HepG2 (cell line): ENCODE measurements at regions not wholly inside any gene's neighbourhood (a gene's known extent, or its start where the extent isn't known, plus 50 kb on each side); places are given as distances from the start of the nearest gene placed in this dataset.

ENCODE experiments used
- ATAC-seq: fragments of 200-7000 bp; cut with Tn5 transposase; 3 replicates; pipeline ENCODE4 v1.9.1; 2020; ENCODE audit warnings: mild to moderate bottlenecking, moderate library complexity
- BruUV-seq: library from RNA; stranded (reverse); fragments of 400-500 nt; replicated peaks from 2 replicates; lab custom pipeline; 2021; lab: Mats Ljungman, UMichigan
- CTCF ChIA-PET: fragments of 300-600 bp; formaldehyde crosslinking; extraction: SDS; loops from one replicate; lab custom pipeline; 2021; ENCODE audit warnings: low total read pairs, inconsistent platforms, low intra/inter-chr PET ratio; lab: Yijun Ruan, JAX
- POLR2A ChIA-PET: fragments of 350-600 bp; sonication (Branson Sonifier 250); formaldehyde crosslinking; loops from one replicate; lab custom pipeline; 2020; ENCODE audit warnings: antibody characterized with exemption, inconsistent platforms; lab: Yijun Ruan, JAX
- DNase-seq: peaks from one replicate; pipeline ENCODE4 v3.0.0-alpha.2; 2015; ENCODE audit warnings: low spot score
- FAIRE-seq: peaks from 3 replicates; lab custom pipeline; 2011; peaks lifted over from hg19 to GRCh38; lab: Jason Lieb, UNC
- H2AFZ ChIP-seq: one replicate; pipeline ENCODE4 v1.6.1; 2011; ENCODE audit warnings: low read length, inconsistent platforms
- H3K27ac ChIP-seq: fragments of 300-600 bp; 3 replicates; pipeline ENCODE4 v1.8.0; 2011; ENCODE audit warnings: mixed run types, mild to moderate bottlenecking, mixed read lengths, low read length, inconsistent platforms; ENCODE audit not compliant: insufficient read depth; ENCODE audit errors: extremely low read length
- H3K27me3 ChIP-seq, 2 experiments: fragments of 200-600 bp in 1 of 2; 2 replicates in 1 of 2; 3 replicates in 1 of 2; pipeline versions ENCODE4 v1.6.0 to v1.8.0; 2011; ENCODE audit warnings: low read length in 2 of 2, mild to moderate bottlenecking in 2 of 2, moderate library complexity in 2 of 2, inconsistent platforms in 1 of 2; ENCODE audit not compliant: insufficient read depth in 2 of 2, control insufficient read depth in 1 of 2
- H3K36me3 ChIP-seq, 2 experiments: fragments of 200-600 bp in 1 of 2; replicated peaks in 1 of 2; 2 replicates in 1 of 2; 3 replicates in 1 of 2; pipeline versions ENCODE4 v1.5.1 to v1.8.0; 2011; ENCODE audit warnings: low read length in 2 of 2, inconsistent platforms in 1 of 2; ENCODE audit not compliant: insufficient read depth in 2 of 2, control insufficient read depth in 1 of 2
- H3K4me1 ChIP-seq: 2 replicates; pipeline ENCODE4 v1.5.1; 2012; ENCODE audit warnings: low read length, inconsistent platforms; ENCODE audit not compliant: insufficient read depth
- H3K4me2 ChIP-seq: 2 replicates; pipeline ENCODE4 v1.6.0; 2011; ENCODE audit warnings: low read depth, low read length, inconsistent platforms
- H3K4me3 ChIP-seq, 3 experiments: fragments of 200-600 bp in 1 of 3; sonication (generic), shearing (Covaris generic) in 1 of 3; replicated peaks in 1 of 3; 2 replicates each; pipeline ENCODE4 v1.5.1; 2011 to 2016; ENCODE audit warnings: low read length in 3 of 3, inconsistent platforms in 2 of 3, low read depth in 2 of 3, mild to moderate bottlenecking in 2 of 3, control low read depth in 1 of 3, mixed read lengths in 1 of 3; ENCODE audit not compliant: insufficient read depth in 1 of 3
- H3K79me2 ChIP-seq: one replicate; pipeline ENCODE4 v1.6.1; 2011; ENCODE audit warnings: low read length, inconsistent platforms; ENCODE audit not compliant: insufficient read depth
- H3K9ac ChIP-seq: 2 replicates; pipeline ENCODE4 v1.6.0; 2011; ENCODE audit warnings: mild to moderate bottlenecking, low read depth, low read length, inconsistent platforms; ENCODE audit not compliant: insufficient read depth
- H3K9me3 ChIP-seq: 2 replicates; pipeline ENCODE4 v1.5.1; 2012; ENCODE audit warnings: mild to moderate bottlenecking, low read length
- H4K20me1 ChIP-seq: 2 replicates; pipeline ENCODE4 v1.6.0; 2011; ENCODE audit warnings: inconsistent platforms, mild to moderate bottlenecking, low read length, moderate library complexity; ENCODE audit not compliant: insufficient read depth
- SMYD3 ChIP-seq: sonication (generic); formaldehyde crosslinking; IDR thresholded peaks from 2 replicates; pipeline ENCODE4 v1.8.1; 2023; ENCODE audit warnings: mild to moderate bottlenecking, missing genetic modification reagents
- SRF ChIP-seq: IDR thresholded peaks from 2 replicates; pipeline ENCODE4 v1.6.1; 2011; ENCODE audit warnings: mild to moderate bottlenecking, low read depth, low read length, moderate library complexity
- ZNF318 ChIP-seq: sonication (generic); formaldehyde crosslinking; IDR thresholded peaks from 2 replicates; pipeline ENCODE4 v1.4.0; 2020; ENCODE audit warnings: mild to moderate bottlenecking, missing genetic modification reagents
- WGBS: methylation state at CpG from one replicate; pipeline ENCODE4 v1.1.6; 2017; ENCODE audit warnings: low lambda C conversion rate; 5-methylcytosine and 5-hydroxymethylcytosine counted together
- in situ Hi-C: cut with HindIII; loops from 2 replicates; pipeline ENCODE4 v1.10.0; 2017; ENCODE audit warnings: low pct_unique_long_range_greater_than_20kb; ENCODE audit not compliant: extremely low pct_ligation_motif_present
- intact Hi-C: fragments of 100-400 bp; cut with micrococcal nuclease; formaldehyde crosslinking; loops from one replicate; pipeline ENCODE4 v1.10.0; 2022; ENCODE audit not compliant: unreplicated experiment

DNA sequence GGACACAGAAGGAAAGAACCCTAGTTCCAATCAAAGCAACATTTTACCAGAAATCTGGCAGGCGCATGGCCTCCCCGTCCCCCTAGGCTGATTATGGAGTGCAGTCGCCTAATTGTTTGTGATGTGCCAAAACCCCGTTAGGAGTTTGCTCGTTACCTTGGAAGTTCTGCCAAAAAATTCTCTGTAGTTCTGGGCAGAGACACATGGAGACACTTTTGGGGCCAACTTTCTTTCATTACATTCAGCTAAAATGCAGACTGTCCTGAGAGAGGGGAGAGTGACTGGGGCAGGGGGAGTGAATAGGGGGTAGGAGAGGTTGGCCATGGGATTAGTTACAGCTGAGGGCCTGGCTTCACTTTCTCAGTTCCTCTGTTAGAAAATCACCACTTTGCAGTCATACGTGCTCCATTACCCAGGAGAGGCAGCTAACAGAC is 158.0 kb upstream of the NPVF start (continued):
- no peak for TF ChIP-seq ZNF318 (CRISPR knock-in tag)
- no peak for TF ChIP-seq SMYD3 (CRISPR knock-in tag)
- TF ChIP-seq, all 625 proteins: peak for 0

- BruUV-seq = no TSS peak
- H3K27me3 ChIP-seq = peaks cover 0 to 2% of the 10 kb centered on the region in 2 experiments; a peak in 2 of 5 replicates
- no peak for TF ChIP-seq SRF
- no peaks in the 10 kb centered on the region for H3K79me2 ChIP-seq
- FAIRE-seq (no peak), DNase-seq (no peak), ATAC-seq (no peak)
- intact Hi-C loops (loop anchor here (1.0 kb wide), 1 partner anchor 129 kb away; no protein-coding TSS in a partner anchor), in situ Hi-C loops (loop anchor here (5.0 to 10.0 kb wide), 3 partner anchors 131 to 464 kb away; no protein-coding TSS in a partner anchor)
- H3K4me3 ChIP-seq = no peak overlapping the region
- no peak overlapping the region for H3K4me2 ChIP-seq
- ChIA-PET CTCF (interaction anchor here (1.7 to 1.8 kb wide), 2 partner anchors 129 to 177 kb away, joined by 4 to 10 read pairs; no protein-coding TSS in a partner anchor), POLR2A (no interaction called here)
- WGBS = 4% methylated on average over 2 of the region's 2 CpGs
- H4K20me1 ChIP-seq = no peaks in the 10 kb centered on the region
- no peak overlapping the region for H2AFZ ChIP-seq
- no peaks in the 10 kb centered on the region for H3K9me3 ChIP-seq
- no peak overlapping the region for H3K27ac ChIP-seq
- no peaks in the 10 kb centered on the region for H3K36me3 ChIP-seq
- H3K4me1 ChIP-seq = no peaks in the 10 kb centered on the region
- H3K9ac ChIP-seq = no peak overlapping the region
Observed at GRCh38 chr7:25388681-25389080, 160.4 kb upstream of the NPVF start.
